NCI-H2081 treated with DMSO at 0.1 percent for 48 hours (cell line): ENCODE measurements at regions not wholly inside any gene's neighbourhood (a gene's known extent, or its start where the extent isn't known, plus 50 kb on each side); places are given as distances from the start of the nearest gene placed in this dataset.
"Not testable (repeated sequence)": the region's sequence is repeated elsewhere in the genome, so short reads cannot be mapped to it uniquely, and the experiment has no call there.

Experiments
- DNase-seq: peaks from one replicate; lab custom pipeline; 2025; lab: John Stamatoyannopoulos, UW

GRCh38 chr14:38567703-38568102 is 311.8 kb upstream of the CLEC14A start:
- no peak for DNase-seq

- no peak for DNase-seq
Measured at GRCh38 chr14:38561657-38562056, 305.8 kb upstream of the CLEC14A start.

GRCh38 chr14:38559711-38560110 is 303.8 kb upstream of the CLEC14A start:
- DNase-seq = no peak

DNA sequence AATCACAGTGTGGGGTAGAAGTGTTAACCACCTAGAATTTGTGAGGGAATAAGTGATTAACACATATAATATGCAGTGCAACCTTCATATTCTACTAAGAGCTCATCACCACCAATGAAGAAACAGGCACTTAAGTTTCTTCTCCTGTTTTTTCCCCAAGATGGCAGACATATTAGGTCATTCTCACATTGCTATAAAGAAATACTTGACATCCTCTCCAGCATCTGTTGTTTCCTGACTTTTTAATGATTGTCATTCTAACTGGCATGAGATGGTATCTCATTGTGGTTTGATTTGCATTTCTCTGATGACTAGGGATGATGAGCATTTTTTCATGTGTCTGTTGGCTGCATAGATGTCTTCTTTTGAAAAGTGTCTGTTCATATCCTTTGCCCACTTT is 301.5 kb upstream of the CLEC14A start:
- not testable (repeated sequence) for DNase-seq

- DNase-seq = no peak
Measured at GRCh38 chr14:38556252-38556651, 300.4 kb upstream of the CLEC14A start.

- no peak for DNase-seq
Measured at GRCh38 chr14:38554026-38554425, 298.1 kb upstream of the CLEC14A start.

- no peak for DNase-seq
Measured at GRCh38 chr14:38553586-38553985, 297.7 kb upstream of the CLEC14A start.

DNA sequence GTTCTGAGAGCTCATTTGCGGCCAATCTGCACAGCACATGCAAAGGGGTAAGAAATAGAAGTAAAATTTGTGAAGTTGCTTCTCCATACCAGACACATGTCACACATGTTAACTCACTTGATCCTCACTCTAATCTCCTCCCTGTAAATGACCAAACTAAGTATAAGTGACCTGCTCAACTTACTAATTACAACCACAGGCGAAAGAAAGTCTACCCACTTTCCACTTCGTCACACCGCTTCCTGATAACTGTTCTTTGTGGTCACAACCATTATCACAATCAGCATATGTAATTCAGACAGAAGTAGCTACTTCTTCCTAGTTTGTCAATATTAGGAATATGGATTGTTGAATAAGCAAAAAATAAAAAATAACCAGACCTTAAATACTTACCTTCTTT is 293.7 kb upstream of the CLEC14A start:
- DNase-seq = no peak

DNA sequence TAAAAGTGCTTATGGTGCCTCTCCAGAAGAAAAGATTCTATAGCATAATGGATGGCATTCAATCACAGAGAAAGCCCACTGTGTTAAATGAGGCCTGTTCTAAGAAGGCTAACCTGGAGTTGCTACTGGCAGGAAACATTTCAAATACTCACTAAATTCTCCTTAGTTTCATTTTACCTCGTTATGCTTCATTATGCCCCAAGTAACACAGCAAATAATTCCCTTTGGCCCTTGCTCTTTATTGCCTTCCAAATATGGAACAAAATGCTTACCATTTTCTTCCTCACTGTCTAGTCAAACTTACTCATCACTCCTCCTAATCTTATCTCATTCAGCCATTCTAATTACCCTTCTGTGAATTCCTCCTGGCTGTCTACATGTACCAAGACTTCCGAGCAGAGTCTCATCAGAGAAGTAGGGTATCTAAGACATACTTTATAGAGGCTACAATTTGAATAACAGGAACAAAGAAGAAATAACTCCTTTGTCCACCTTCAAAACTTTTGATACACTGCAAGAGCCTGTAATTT is 292.1 kb upstream of the CLEC14A start:
- DNase-seq = no peak

DNA sequence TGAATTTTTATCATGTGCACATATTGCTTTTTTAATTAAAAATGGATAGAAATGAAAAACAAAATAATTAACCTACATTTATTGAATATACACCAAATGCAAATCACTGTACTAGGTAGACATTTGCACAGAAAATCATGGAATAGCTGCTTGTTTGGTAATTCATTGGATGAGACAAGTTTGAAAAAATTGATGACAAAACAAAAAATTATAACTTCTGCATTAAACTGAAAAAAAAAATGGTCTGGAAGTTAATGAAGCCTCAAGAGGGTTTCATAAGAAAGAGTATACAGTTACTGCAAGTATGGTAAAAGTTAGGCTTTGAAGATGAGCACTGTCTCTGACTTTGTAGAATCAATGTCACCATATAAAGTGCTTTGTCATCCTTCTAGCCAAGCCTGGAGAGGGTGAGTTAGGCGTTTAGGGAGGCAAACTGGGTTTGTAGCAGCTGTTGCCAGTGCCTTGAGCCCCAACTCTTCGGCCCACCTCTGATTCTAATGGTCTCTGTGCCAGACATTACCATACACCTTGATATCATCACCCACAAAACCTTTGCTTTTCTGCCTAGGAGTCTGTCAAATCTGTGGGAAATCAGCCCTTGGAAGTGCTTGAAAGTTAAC is 291.1 kb upstream of the CLEC14A start:
- no peak for DNase-seq

DNA sequence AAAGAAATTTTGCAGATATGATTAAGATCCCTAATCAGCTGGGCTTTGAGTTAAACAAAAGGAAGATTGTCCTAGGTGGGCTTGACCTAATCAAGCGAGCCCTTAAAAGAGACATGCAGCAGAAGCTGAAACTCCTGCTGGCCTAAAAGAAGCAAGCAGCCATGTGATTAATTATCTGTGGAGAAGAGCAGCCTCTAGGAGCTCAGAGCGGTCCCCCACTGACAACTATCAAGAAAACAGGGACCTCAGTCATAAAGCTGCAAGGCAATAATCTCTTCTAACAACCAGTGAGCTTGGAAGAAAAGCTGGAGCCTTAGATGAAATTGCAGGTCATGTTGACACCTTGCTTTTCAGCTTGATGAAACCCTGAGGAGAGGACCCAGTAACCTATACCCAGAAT is 288.9 kb upstream of the CLEC14A start:
- no peak for DNase-seq

DNA sequence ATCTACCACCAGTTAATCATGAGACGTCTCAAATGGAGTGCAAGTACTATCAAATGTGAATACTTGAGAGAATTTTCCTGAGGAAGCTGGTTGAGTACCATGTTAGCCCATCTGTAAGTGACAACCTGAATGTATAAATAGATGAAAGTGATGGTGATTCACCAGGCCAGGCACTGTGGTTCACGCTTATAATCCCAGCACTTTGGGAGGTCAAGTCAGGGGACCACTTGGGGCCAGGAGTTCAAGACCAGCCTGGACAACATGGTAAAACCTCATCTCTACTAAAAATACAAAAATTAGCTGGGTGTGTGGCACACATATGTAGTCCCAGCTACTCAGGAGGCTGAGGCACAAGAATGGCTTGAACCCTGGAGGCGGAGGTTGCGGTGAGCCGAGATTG is 288.0 kb upstream of the CLEC14A start:
- DNase-seq = not testable (repeated sequence)

DNA sequence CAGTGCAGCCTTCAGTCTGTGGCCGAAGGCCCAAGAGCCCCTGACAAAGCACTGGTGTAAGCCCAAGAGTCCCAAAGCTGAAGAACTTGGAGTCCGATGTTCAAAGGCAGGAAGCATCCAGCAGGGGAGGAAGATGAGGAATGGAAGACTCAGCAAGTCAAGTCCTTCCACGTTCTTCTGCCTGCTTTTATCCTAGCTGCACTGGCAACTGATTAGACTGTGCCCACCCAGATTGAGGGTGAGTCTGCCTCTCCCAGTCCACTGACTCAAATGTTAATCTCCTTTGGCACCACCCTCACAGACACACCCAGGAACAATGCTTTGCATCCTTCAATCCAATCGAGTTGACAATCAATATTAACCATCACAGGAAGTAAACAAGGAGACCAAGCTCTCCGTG is 282.2 kb upstream of the CLEC14A start:
- not testable (repeated sequence) for DNase-seq

DNA sequence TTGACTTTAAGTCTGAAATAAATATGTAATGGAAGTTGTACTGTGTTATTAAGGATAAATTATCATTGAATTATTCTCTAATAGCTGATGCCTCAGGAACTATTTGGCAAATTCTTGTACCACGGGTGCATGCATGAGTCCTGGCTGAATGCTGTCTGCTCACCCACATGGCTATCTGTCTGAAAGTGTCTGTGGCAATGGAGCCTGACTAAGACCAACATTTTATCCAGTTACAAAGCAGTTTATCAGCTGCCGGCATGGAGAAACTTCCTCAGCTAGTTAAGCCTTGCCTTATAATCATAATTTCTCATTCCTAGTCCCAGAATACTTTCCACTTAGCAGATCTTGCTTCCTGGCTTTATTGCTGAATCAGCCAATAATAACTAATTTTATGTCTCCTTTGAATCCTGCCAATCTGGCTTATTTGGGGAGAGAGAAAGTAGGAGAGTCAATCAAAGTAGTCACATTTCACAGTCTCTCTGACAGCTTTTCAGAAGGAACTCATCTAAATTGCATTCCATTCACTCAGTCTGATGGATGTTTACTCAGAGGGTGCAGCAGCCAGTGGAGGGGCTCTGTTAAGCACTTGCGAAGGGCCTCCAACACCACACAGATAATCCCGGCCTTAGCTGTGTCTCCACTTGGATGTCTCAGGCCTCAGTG is 280.6 kb upstream of the CLEC14A start:
- no peak for DNase-seq

DNA sequence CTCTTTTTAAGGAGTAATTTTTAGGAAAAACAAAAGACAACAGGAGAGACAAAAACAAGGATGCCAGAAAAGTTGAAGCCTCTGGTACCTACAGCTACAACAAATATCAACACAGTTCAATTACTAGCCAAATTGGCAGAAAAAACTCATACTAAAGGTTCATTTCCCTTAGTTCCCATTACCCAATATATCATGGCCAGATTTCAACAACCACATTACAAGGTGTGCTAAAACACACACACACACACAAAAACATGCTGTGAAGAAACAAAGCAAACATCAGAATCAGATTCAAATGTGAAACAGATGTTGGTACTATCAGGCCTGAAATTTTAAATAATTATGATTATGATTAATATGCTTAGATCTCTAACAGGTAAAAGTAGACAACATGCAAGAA is 272.7 kb upstream of the CLEC14A start:
- DNase-seq = no peak

DNA sequence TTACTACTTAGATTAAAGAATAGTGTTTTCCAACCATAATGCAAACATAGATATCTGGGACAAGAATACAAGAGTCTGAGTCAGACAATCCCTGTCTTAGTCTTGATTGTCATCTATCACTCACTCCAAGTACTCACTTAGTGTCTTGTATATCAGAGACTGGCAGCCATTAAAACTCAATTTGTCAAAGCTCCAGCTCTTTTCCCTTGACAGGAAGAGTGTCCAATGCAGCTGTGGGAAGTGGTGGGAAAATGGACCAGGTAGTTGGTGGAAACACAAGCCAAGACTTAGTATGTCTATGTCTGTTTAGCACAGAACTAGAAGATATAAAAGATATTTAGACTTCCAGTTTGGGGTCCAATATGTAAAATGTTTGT is 271.6 kb upstream of the CLEC14A start:
- no peak for DNase-seq

- DNase-seq = no peak
Measured at GRCh38 chr14:38526826-38527501, 271.1 kb upstream of the CLEC14A start.

GRCh38 chr14:38524636-38525509 is 269.0 kb upstream of the CLEC14A start:
- DNase-seq = no peak

DNA sequence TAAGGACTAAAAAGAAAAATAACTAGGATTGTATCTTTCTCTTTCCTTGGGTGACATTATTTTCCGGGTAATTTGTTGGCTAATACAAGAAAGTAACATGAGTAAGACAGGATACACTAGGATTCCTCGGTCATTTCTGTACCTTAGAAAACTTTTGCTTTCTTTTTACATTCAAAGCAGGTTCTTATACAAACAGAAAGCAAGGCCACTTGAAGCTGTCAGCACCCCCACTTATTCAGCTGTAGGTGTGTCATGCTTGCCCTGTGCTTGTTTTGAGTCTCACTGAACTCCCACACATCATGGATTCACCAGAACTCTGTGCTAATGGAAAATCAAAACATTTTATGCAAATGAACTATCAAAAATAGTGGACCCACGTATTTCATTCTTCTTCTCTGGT is 266.8 kb upstream of the CLEC14A start:
- DNase-seq = no peak

GRCh38 chr14:38521591-38521990 is 265.7 kb upstream of the CLEC14A start:
- DNase-seq = no peak

DNA sequence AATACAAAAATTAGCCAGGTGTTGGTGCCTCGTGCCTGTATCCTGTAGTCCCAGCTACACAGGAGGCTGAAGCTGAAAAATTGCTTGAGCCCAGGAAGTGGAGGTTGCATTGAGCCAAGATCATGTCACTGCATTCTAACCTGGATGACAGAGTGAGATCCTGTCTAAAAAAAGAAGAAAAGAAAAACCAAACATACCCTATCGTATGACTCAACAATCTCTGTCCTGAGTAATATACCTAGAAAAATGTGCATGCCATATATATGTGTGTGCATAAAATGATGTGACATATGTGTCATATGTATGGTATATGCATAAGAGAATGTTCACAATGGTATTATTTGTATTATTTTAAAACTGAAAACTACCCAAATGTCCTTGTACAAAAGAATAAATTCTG is 261.5 kb upstream of the CLEC14A start:
- DNase-seq = no peak

DNA sequence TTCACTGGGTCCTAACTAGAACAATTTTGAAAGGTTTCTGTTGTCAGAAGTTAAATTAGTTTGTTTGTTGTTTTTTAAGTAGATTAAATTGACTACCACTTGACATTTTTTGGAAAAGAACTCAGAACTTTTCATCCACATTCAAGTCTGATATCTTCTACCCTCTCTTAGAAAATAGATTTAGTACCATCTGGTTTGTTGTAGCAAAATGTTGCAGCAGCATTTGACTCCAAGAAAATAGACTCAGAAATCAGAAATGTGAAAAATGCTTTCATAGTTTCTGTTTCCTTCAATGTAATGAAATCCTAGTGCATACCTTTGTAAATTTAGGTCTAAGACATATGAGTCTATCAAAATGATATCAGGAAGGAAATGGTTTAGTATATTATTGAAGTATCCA is 256.3 kb upstream of the CLEC14A start:
- DNase-seq = no peak
